GM19372 (cell line): ENCODE measurements at regions not wholly inside any gene's neighbourhood (a gene's known extent, or its start where the extent isn't known, plus 50 kb on each side); places are given as distances from the start of the nearest gene placed in this dataset.
A peak's percentile ranks its signal among the peaks of the same experiment; 100 is the strongest.

ENCODE experiments used
- ATAC-seq: cut with Tn5 transposase; IDR thresholded peaks from one replicate; pipeline ENCODE4 v1.9.1; 2021; ENCODE audit warnings: mild to moderate bottlenecking, low read depth, moderate library complexity; ENCODE audit not compliant: unreplicated experiment

DNA sequence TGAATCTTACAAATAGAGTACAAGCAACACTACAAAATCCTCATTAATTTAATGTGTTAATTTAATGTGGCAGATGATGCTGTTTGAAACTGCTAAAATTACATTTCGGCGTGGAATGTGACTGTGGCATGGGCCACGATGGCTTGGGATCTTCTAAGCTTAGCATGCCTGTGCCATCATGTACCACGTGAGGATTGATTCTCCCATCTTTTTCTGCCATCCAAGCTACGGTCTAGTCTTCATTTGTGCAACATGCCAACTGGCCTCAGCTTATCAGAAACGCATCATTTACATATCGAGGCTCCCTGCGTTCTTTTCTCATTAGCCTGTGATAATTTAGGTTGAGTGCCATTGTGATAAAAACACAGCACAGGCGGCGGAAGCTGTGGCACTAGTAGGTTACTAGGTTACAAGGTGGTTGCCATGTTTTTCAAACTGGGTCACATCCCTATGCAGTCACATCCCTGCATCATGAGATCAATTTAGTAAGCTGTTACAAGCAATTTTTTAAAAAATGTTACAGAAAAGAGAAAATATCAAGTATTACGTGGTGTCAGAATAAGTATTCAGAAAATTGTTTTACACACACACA lies 189.9 kb upstream of the RBPJ start:
- no peak for ATAC-seq

DNA sequence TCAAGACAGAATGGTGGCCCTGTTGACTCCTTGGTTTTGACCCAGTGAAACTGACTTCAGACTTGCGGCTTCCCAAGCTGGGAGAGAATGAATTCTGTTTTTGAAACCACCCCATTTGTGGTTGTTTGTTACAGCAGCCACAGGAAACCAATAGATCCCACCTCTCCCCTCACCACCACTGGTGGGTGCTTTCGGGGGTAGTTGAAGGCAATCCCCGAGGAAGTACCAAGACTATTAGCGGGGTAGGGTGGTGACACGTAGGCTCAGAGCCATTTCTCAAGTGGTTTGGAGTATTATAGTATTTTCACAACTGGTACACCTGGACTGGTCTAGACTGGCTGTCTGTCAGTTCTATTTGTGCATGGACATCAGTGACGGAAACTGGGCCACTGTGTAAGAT lies 189.1 kb upstream of the RBPJ start:
- peak; percentile 49 for ATAC-seq

DNA sequence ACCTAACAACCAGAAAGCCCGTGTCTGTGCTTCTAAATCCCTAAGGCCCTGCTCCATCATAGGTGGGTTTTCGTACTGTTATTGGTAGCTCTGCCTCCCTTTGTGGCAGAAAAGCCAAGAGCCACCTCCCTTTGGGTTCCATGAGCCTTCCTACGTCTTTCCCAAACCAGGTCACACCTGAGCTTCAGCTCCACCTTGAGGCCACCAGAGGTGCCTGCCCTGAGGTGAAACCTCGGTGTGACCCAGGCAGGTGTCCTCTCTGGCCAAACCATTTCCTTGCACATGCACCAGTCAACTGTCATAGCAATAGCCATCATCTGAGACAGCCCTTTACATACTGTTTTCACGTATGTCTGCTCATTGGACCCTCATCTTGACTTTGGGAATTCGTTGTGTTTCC lies 188.0 kb upstream of the RBPJ start:
- no peak for ATAC-seq

DNA sequence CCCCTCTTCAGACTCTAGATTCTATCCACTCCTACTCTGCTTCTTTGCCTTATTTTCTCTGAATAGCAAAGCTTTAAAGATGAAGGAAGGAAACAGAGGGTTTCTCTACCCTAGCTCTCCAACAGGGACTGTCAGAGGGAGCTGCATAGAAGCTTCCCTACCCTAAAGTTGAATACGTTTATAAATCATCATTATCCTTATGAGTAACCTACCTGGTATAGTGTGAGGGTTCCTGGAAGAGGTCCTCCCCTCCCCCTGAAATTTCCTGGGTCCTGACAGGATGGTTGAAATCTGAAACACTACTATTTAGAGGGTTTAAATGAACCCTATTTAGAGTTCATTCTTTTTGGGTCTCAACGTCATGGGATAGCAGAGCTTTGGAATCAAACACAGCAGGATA lies 187.0 kb upstream of the RBPJ start:
- no peak for ATAC-seq

DNA sequence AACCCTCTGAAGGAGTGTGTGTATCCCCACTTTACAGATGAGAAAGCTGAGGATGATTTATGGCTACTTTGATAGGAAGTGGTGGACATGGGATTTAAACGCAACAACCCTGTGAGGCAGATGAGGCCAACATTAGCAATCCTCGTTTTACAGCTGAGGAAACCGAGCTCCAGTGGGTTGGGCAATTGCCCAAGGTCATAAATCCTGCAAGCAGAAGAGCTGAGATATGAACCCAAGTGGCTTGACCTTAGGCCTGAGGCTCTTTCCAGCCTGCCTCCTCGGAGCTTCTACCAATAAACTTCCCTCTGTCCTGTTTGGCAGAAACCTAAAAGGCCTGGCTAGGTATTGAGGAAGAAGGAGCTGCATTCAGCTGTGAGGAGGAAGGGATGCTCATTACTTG lies 185.5 kb upstream of the RBPJ start:
- no peak for ATAC-seq

- no peak for ATAC-seq
Observed at GRCh38 chr4:26136615-26137014, 184.2 kb upstream of the RBPJ start.

DNA sequence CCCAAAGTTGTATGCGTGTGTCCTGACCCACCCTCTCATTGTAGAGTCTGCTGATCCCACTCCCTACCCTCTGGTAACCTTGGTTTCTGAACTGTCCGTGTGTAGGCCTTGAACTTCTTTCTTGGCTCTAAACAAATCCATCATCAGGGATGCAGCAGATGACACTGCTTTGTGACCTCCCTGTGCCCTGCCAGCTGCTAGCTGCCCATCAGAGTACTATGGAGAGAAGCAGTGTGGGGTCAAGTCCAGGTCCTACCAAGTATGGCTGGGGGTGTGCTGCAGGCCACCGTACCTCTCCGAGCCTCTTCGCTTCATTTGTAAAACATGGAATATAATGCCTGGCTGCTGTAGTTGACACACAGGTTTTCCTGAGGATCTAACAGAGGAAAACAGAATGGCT lies 183.5 kb upstream of the RBPJ start:
- ATAC-seq = no peak

GRCh38 chr4:26139310-26139924 lies 181.4 kb upstream of the RBPJ start:
- ATAC-seq = no peak

DNA sequence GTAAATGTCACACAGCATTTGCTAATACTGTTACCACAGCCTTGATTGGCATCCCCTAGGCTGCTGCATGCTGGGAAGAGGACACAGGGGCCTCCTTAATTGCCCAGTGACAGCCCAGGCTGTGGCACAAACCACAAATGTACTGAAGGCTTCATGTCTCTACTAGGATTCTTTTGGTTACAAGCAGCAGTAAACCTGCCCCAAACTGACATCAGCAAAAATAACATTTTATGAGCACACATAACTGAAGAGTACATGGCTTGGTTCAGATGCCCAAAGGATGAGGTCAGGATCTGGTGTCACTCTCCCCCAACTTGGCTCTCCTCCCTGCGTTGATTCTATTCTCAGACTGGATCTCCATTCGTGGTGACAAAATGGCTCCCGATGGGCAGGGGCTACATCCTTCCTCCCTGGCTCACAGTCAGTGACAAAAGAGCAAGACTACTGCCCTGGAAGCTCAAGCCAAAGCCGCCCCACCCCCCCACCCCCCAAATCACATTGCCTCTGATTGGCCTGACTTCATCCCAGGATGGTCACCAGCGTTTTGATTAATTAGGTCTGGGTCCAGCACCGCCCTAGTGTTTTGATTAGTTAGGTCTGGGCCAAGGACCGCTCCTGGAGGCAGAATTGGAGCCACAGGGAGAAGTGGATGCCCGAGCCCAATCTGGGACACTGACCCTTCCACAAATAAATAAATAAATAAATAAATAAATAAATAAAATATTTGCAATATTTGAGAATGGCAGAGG lies 180.5 kb upstream of the RBPJ start:
- ATAC-seq = no peak

- no peak for ATAC-seq
Observed at GRCh38 chr4:26141051-26141721, 179.6 kb upstream of the RBPJ start.

DNA sequence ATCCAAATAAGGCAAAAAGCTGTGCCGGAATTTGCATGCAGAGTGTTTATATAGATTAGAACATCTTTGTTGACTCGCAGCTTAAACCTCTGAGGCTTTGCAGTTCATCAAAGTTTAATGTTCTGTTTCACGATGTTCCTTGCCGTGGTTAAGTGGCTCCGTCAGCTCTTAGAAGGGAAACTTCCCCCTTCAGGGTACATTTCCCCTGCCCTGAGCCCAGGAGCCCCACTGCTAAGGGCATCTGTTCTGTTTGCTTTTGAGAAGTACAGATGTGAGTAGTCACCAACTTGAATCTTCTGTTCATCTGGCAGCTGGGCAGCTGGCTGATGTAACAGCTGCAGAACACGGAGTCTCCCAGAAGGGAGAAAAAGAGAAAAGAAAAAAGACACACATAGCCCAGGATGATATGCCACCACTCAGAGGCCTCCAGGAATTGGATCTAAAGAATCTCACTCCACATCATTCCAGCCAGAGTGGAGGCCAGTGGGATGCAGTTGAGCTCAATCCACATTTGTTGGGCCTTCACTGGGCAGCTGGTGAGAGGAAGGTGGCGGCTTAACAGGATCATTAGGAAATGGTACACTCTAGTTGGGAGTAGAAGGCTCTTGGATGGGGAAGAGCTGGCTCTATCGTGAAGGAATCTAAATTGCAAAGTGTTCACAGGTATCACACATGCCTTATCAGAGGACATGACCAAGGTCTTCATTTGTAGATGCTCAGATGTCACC lies 178.7 kb upstream of the RBPJ start:
- ATAC-seq = no peak

DNA sequence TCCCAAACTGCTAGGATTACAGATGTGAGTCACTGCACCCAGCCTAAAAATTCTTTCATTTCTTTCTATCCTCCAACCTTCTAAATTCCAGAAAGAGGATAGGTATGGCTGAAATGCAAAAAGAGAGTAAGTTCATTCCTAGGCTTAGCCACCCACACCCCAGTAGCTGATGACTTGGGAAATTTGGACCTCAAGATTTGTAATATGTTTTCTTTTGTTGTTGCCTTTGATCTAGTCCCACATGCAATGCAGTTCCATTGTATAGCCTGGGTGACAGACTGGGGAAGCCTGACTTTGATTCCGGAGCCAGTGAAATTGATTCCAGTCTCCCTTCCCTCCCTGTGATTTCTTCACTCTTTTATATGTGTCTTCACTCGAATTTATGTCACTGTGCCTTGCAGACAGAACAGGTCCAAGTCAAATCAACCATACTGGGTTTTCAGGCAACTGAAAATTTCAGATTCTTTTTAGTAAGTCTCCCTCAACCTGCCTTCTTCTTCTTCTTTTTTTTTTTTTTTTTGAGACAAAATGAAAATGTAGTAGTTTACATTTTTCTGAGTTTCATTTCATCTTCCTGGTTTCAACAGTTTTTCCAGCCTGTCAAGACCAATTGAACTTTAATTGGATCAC lies 176.2 kb upstream of the RBPJ start:
- ATAC-seq = no peak

DNA sequence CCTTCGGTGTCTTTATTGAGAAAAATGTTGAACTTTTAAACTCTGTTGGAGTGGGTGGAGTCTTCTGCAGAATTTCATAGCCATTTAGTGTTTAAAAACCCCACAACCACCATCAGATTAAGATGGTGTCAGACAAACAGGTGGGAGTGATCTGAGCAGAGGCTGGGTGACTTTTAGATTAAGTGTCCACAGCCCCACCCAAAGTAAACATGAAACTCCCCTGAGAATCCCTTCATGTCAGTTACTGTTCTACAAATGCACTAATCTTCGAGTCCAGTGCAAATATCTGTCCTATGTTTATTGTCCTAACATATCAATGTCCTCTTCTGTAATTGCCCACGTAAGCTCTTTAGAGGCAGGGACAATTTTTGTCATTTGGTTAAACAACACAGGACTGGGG lies 175.6 kb upstream of the RBPJ start:
- no peak for ATAC-seq

- no peak for ATAC-seq
Observed at GRCh38 chr4:26148927-26149326, 171.9 kb upstream of the RBPJ start.

DNA sequence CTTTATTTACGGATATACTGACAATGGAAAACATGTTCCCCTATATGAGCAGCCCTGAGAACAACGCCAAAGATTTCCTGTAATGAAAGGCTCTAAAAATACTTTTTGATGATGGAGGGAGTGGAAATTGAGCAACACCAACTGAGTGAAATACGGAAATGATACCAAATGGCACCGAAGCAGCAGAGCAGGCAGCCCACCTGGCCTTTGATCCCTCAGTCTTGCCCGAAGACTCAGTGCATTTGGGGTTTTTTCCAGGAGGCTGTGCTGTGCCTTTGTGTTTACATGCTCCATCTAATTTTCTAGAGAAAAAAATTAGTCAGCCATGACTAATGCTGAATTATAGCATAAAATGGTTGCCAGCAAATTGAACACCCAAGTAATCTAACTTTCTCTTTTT lies 169.9 kb upstream of the RBPJ start:
- ATAC-seq = no peak

DNA sequence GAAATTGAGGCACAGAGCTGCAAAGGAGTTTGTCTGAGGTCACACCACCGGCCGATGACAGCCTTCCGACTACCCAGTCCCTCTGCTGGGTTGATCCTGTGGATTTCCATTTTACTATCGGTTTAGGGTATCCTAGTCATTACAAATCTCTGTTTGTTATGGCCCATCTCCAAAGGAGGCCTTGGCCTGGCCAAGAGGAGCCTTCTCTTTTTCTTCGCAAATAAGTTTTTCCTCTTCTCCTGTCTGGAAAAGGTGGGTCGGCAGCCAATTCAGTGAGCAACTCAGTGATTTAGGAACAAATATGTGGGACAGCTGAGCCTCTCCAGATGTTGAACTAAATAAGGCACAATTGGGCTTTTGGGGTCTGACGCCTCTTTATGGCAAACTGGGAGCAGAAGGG lies 169.2 kb upstream of the RBPJ start:
- ATAC-seq = no peak

DNA sequence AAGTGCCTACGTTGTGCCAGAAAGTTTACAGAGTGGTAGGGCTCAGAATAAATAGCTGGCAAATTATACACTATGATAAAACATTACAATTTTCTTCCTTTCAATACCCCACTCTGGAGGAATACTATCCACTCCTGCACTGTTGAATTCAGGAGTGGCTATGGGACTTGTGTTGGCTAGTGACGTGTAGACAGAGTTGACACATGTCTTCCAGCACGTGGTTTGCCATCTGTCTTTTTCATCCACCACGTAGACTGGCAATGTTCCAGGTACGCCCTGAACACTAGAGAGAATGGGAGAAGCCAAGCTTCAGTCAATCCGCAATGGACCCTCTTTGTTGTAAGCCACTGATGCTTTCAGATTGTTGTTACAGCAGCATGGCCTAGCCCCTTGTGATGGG lies 168.8 kb upstream of the RBPJ start:
- no peak for ATAC-seq

DNA sequence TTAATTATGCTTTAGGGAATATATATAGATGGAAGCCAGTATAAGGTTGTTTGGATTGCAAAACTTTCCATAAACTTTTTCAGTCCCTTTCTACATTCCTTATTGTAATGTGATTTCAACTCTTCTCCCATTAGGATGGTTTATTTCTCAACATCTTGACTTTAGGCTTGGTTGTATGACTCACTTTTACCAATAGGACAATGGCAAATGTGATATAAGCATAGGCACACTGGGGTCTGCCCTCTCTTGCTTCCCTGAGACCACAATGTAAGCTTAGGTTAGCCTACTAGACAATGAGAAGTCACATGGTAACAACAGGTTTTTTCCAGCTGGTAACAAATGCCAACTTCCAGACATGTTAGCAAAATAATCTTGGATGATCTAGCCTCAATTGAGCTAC lies 163.3 kb upstream of the RBPJ start:
- no peak for ATAC-seq

DNA sequence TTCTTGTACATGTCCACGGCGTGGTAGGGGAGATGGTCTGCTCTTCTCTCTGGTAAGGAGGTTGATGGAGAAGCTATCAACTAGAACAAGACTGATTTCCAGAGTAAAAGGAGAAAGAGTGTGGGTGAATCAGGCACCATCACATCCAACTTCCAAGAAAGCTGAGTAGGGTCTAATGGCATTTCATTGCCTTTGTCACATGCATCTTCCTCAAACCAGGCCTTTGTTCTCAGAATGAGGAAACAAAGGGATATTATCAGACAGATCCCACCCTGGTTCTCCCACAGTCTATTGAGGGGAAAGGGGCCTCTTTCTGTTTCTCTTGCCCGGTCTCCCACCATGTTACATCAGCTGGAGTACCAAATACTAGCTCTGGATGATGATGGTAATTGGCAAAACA lies 160.2 kb upstream of the RBPJ start:
- ATAC-seq = no peak

DNA sequence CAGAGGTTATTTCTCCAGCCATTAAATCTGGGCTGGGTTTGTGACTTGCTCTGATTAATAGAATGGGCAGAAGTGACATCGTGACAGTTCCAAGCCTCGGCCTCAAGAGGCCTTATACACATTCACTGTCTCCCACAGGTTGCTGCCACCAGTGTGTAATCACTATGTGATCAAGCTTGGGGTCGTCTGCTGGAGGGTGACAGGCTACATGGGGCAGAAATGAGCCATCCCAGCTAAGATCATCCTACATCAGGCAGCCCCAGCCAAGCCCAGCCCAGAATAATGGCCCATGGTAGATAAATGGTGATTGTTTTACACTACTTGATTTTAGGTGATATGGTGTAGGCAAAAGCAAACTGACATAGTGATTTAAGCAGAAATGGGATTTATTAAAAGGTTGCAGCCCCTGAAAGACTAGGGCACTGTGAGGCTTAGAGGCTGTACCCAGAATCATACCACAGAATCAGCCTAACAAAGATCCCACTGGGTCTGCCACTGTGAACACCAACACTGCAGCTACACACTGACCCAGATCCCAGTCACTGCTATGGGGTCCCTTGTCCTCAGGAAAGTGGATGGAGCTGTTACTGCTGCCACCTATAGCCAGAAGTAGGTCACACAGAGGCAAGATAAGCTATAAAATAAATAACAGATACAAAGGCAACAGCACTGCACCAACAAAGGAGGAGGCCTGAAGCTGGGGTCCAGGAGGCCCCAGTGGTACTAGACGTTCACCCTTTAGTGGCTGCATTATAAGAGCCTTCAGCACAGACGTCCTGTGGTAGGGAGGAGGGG lies 159.6 kb upstream of the RBPJ start:
- ATAC-seq = no peak
